CD1c-positive myeloid dendritic cell (primary cell): ENCODE measurements at regions not wholly inside any gene's neighbourhood (a gene's known extent, or its start where the extent isn't known, plus 50 kb on each side); places are given as distances from the start of the nearest gene placed in this dataset.

Experiments
- DNase-seq: peaks from one replicate; pipeline ENCODE4 v3.0.0-alpha.2; 2016; ENCODE audit errors: extremely low spot score

DNA sequence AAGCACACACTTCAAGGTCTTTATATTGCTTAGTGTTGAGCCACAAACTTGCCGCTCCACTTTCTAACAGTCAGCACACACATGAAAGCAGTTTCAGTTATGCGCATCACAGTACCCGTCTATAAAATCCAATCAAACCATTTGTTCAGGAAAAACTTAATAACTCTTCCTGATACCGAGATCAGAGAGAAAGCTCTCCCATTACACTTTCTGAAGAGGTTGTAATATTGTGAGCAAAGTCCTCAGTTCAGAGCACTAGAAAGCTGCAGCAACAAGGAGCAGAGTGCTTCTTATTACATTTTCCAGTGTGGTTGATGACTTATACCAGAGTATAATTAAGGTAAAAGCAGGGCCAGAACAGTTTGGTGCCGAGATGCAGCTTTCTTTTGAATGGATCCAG, 102.8 kb upstream of the F3 start:
- no peak for DNase-seq

DNA sequence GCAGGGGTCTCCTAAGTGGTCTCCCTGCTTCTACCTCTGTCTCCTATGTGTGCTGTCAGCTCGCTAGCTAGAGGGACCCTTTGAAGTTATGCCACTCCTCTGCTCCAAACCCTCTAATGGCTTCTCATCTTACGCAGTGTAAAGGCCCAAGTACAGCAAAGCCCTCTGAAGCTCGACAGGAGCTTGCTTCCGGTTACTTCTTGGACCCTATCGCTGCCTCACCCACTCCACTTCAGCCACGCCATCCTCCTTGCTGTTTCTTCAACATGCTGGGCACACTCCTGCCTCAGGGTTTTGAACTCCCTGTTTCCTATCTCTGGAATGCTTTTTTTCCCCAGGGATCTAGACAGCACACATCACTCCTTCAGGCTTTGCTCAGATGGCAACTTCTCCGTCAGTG, 102.3 kb upstream of the F3 start:
- no peak for DNase-seq

DNA sequence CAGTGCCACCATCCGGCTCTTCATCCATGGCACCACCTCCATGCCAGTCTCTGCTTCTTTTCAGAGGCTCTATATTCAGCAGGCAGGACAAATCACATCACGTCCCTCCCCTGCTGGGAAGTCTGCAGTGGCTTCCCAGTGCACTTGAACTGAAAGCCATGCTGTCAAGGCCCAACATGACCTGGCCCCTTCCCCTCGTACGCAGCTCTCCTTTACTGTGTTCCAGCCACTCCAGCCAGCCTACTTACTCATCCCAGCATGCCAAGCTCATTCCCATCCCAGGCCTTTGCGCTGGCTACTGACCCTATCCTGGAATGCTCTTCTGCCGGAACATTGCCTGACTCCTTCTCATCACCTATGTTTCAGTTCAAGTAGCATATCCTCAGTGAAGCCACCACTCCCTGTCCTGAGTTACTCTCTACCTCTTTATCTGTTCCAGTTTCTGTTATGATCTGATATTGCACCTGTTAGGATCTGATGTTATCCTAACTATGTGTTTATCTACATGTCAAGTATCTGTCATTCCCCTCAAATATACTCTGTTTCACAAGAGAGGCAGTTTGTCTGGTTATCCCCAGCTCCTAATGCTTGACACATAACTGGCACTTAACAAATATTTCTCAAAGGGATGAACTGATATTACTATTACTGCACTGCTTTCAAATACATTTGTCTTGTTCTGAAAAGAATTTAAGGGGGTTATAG, 101.2 kb upstream of the F3 start:
- DNase-seq = no peak

DNA sequence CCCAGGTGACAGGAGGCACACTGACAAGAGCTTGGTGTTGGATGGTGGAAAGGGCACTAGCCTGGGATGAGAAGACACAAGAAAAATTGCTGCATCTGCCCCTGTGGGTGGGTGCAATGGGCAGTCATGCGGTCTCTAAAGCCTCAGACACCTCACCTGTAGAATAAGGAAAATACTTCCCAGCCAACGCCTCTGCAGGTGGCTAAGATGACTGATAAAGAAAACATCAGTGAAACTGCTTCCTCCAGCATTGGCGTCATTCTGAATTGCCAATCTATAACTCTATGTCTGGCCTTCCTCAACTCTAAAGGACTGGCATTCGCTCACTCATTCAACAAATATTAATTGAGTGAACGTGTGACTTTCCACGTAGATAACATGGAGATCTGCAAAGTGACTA, 100.4 kb upstream of the F3 start:
- no peak for DNase-seq

DNA sequence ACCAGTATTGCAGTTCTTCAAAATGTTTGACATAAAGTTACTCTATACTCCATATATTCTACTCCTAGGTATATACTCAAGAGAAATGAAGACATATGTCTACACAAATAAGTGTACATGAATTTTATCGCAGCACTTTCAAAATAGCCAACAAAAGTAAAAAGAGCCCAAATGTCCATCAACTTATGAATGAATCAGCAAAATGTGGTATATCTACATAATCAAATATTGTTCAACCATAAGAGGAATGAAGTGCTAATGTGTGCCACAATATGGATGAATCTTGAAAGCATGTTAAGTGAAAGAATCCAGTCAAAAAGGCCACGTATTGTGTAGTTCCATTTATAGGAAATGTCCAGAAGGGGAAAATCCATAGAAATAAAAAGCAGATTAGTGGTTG, 98.6 kb upstream of the F3 start:
- DNase-seq = no peak

DNA sequence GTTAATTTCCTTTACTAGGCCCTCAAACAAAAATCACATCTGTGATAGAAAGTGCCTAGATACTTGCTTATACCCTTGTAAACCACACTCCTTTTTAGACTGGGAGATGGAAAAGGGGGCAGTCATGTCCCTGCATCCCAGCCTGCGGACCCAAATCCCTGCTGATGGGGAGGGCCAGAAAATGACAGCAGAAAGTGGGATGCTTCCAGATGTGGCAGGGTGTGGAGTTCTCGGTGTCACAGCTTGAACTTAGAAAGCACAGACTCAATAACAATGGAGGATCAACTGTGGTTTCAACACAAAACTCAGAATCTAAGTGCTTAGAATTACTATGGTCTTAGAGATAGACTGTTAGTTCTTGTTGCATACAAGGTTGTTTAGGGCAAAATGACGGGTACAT, 95.6 kb upstream of the F3 start:
- no peak for DNase-seq

DNA sequence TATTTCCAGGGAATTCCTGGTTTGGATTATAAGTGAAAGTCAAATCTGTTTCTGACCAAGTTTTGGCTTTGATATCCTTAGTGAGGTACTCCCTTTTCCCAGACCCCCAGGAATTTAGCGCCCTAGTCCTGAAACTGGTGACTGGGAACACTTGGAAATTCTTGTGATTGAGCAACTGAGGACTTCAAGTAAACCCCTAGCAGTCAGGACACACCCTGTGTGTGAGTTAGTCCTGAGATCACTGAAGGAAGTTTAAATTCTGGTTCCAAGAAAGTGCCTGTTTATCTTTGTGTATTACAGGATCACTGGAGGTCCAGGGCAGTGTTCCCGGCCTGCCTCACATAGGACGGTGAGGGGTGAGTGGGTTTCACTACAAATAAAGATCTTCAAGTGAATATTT, 95.1 kb upstream of the F3 start:
- no peak for DNase-seq

DNA sequence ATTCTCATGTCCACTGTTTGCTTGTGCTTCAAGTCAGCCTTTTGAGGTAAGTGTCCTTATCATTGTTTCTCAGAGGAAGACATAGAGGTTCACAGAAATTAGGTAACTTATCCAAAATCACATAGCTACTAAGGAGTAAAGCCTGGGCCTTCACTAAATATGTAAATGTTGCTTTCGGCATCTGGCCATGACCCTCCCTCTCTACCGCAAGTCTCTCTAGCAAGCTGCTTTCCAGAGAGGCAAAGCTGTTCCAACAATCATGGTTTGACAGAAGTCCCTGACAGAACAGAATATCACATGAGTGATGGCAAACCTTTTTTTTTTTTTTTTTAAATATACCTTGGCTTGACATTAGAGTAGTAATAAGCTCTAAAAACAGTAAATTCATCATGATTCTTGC, 94.5 kb upstream of the F3 start:
- DNase-seq = no peak

DNA sequence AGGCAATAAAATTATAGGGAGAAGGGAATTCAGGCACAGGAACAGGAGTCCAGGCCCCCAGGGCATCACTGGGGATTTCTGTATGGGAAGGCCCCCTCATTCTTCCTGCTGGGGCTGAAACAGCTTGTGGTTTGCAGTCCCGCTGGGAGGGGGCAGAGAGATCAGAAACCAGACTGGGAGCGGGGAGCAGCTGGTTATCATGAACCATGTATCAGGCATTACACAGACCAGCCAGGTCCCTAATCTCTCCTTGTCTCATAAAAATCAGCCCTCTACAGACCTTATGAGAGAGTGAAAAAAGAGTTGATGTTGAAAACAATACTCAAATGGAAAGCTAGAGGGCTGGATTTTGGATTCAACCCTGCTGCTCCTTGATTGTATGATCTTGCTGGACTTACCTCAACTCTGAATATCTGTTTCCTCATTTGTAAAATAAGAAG, 93.4 kb upstream of the F3 start:
- no peak for DNase-seq

DNA sequence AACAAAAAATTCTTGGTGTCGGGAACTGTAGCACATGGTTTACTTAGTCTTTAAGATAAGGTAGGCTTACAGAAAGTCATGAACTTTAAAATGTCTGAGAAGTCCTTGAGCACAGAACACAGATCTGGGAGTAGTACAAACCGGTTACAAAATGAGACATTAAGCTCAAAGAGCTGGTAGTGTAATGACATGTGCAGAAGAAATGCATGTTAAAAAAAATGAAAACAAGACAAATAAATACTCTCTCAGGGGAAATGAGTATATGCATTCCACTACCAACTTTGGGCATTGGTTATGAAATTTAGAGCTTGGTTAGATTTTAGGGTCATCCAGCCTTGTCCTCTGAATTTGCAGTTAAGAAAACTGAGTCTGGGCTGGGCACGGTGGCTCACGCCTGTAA, 91.5 kb upstream of the F3 start:
- DNase-seq = no peak

DNA sequence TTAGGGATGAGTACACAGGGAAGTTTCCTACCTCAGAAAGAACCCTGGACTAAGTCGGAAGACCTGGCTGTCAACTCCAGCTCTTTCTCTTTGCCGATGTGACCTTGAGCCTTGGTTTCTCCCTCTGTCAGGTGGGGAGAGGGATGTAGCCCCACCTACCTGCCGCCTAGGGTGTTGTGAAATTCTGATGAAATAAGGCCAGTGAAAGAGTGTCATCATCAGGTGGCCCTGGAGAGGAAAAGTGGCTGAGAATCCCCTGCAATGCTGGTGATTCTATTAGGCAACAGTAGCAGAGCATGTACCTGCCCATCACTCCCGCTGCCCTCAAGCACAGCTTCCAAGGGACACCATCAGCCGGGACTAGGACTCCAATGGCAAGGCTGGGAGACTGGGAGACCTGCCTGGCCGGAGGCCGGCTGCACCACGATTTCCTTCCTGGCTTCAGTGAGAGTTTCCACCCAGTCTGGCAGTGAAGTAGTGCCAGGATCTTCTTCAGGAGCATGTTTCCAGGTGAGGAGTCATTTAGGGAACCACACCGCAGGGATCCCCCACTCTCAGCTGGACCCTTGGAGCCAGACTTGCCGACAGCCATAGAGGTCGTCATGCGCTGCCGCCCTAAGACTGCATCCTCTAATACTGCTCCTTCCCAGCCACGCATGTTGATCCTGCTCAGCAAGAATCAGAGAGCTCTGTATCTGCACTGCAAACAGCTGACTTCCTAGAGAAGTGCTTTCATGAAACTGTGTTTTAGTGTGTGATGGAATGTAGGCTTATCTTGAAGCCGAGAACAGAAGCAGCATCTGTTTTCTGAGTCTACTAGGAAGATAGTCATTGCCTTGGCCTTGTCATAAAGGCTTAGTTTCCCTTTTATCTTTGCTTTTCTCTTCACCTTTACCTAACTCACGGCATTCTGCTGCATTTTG, 88.0 kb upstream of the F3 start:
- no peak for DNase-seq

DNA sequence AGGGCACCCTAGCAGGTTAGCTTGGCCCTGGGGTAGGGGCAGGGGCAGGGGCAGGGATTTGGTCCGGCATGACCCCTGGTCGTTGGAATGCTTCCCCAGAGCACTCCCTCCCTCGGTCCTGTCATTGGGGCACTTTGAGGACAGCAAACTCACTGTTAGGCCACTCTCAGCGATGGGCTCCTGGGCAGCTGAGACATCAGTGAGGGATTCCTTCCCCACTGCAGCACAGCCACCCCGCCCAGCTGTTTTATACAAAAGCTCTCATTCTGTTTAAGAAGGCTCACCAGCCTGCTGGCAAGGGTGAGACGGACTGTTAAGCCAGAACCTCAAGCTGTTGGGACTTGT, 86.9 kb upstream of the F3 start:
- no peak for DNase-seq

DNA sequence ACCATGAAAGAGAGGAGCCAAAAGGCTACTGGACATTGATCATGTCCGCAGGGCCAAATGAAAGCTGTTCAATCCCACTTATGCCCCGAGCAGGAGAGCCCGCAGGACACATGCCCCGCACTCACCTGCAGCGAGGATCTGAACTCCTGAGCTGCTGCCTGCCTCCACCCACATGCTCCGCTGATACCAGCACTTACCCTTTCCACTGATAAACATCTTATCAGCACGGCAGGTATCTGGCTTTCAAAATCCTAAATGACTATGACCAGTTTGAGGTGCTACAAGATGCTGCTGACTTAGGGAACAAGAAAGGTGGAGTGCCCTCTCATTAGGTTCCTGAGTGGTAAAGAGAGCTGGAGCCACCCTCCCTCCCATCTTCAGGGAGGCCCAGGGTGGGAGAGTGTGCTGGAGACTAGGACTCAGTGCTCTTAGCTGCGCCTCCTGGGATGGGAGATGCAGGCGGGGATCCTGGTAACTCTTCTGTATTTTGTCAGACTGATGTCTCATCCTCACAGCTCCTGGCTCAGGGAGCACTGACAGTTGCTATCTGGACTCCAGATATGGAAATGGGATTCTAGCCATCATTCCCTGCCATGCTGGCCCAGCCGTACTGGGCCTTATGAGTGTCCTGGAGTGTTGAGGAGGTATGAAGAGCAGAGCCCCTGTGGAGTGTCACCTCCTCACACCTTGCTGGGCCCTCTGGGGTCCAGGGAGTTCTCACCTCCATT, 86.4 kb upstream of the F3 start:
- no peak for DNase-seq

DNA sequence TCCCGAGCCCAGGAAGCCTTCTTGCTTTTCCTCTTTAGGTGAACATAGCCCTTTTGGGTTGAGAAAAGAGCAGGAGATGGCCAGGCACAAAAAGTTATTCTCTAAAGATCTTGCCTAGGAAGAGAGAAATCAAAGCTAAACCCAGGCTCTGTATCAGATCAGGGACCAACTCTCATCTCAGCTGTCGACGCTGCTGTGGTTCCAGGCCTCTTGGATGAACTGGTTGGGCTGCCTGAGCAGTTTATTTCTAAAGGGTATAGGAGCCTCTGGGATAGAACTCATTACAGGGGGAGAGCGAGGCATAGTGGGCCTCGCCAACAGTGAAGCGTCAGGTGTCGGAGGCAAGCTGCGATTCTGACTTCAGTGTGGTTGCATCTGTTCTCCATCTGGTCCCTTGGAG, 82.6 kb upstream of the F3 start:
- no peak for DNase-seq

DNA sequence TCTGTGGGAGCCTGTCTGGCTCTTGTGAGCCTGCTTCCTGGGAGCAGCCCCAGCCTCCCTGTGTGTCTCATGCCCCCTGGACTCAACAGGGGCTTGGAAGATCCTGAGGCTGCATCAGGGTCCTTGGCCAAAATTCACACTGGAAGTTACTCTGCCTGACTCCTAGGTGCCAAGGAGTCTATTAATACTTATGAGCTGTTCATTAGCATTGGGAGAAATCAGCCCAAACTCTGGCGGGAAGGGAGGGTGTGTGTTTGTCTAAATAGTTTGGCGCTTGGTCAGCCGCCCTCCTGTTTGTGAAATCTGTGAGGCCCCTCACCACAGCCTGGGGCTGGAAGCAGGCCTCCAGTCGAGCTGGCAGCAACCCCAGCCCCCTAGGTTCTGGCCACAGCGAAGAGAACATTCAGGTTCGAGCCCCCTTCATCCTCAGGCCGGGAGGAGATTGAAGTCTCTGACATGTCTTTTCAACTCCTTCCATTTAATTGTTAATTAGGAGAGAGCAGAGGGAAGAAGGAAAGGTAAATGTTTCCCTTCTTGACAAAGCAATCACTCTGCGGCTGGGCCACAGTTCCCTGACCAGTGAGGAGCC, 82.1 kb upstream of the F3 start:
- no peak for DNase-seq

DNA sequence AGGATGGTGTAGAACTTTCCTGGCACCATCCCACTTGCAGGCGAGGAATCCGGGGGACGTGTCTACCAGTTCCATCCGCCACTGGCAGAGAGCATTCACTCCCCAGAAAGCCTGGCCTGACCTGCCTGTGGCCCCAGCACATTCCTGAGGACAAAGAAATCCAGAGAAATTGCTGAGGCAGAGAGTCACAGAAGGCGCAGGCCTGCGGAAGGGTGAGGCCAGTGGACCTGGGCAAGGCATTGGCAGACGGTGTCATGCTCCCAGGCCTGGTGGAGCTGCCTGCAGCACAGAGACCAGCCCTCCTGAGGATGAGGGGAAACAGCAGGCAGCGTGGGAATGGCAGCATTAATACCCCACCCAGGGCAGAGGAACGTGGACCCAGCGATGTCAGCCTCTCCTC, 81.2 kb upstream of the F3 start:
- DNase-seq = no peak

DNA sequence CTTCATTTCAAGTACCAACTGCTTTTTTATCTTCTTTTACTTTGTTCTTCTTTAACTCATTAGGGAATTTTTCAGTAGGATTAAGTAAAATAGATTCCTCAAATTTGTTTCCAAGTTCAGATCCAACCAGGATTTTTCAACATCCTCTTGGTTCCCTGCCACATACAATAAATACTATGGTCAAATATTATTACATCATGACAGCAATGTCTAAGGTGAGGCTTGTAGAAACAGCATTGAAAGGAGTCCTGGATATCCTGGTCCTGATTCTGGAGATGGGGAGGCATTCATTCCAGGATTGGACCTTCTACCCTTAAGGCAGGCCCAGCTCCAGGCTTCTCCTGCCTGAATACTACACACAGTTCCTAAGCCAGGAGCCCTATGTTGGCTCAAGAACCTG, 80.2 kb upstream of the F3 start:
- DNase-seq = no peak

DNA sequence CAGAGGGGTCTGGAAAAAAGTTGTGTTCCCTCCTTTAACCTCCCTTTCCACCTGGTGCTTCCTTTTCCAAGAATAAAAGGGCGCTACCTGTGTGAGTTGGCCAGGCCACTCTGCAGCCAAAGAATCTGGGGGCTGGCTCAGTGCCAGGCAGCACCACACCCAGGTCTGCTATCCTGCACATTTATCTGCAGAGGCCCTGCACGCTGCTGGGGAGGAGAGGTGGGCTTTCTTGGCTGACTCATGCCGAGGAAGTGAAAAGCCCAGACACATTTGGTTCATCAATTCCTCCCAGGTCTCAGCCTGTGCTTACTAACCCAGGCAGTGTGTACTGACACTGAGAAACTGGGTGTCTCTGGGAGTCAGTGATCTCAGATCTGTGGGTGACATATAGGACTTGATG, 79.8 kb upstream of the F3 start:
- DNase-seq = no peak

DNA sequence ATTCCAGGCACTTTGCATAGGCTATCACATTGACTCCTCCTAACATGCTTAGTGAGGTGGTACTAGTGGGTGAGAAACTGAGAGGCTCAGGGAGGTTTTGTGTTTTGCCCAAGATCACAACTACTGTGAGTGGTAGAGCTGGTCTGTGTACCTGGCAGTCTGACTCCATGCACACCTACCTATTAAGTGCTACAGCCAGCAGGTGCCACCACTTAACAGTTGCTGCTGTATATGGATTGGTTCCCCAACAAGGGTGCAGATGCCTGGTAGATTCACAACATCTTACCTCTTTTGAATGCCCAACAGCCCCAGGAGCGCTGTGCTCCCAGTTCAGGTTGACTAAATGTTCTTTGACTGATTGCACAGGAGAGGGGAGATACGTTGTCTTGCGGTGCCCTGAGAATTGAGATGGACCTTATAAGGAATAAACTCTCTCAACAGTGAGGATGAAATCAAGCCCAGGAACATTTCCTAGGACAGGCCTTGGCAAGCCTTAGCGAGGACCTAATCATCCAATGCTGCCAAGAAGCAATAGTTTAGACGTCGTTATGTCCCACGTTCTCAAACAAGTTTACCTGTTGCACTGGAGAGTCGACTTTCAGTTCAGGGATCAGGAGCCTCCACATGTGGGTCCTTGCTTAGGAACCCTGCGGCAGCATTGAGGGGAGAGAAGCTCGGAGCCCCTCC, 78.9 kb upstream of the F3 start:
- no peak for DNase-seq

DNA sequence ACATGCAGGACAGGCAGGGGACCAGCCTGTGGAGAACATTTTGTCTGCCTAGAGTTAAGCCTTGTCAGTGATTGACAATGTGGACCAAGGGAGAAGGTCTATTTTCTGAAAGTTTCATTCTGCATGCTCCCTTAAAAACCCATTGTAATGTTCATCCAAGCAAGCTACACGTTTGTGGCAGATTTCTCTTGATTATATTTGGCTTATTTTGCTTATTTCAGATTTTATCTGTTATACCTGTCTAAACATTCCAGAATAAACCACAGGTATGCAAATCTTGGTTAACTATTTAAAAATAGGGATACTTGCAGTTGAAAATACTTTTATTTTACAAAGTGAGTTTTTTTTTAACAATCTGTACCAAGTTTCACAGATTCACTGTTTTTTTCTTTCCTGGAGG, 78.2 kb upstream of the F3 start:
- DNase-seq = no peak

DNA sequence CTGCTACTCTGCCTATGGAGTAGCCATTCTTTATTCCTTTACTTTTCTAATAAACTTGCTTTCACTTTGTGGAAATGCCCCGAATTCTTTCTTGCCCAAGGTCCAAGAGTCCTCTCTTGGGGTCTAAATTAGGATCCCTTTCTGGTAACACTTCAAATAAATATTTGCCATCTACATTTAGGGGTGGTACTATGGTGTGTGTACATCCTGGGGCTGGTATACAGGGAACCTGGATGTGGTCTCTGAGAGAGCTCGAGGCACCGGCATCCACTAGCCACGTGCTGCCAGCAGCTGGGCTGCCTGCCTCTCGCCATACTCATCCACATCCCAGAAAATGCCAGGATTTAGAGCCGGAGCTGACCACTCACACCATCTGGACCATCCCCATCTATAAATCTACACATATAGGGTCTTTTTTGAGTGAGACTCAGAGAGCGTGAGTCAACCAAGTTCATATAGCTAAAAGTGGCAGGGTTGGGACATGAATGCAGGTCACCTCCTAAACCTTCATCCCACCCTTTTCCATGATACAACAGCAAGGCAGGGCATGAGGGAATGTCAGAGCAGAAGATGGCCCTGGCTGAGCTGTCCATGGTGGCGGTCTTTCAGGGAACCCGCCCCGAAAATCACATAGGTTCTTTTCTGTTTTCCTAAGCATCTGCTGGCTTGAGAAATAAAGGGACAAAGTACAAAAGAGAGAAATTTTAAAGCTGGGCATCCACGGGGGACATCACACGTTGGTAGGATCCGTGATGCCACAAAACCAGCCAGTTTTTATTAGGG, 76.6 kb upstream of the F3 start:
- DNase-seq = no peak
